ENCODE measurements at regions not wholly inside any gene's neighbourhood (a gene's known extent, or its start where the extent isn't known, plus 50 kb on each side); places are given as distances from the start of the nearest gene placed in this dataset.

DNA sequence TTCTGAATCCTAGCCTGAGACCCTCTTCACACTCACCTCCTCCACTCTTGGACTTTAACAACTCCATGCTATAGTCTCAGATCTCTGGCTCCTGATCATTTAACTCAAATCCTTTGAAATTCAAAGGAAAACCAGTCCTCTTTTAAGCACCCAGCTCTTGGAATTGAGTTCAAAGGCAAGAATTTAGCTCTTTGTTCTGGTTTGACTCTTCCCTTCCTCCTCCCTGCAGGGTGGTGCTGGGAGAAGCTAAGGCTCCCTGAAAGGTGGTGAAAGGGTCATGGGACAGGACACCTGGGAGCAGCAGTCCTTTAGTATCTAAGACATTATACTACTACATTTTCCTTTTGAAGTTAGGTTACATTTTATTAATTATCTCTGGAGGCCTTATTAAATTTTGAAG, 259.4 kb downstream of the CCSER2 start (continued):
- no peak for TF ChIP-seq E2F5 (CRISPR knock-in tag; IDR thresholded peaks at IDR 0.05)
- TF ChIP-seq, protein P1, sequence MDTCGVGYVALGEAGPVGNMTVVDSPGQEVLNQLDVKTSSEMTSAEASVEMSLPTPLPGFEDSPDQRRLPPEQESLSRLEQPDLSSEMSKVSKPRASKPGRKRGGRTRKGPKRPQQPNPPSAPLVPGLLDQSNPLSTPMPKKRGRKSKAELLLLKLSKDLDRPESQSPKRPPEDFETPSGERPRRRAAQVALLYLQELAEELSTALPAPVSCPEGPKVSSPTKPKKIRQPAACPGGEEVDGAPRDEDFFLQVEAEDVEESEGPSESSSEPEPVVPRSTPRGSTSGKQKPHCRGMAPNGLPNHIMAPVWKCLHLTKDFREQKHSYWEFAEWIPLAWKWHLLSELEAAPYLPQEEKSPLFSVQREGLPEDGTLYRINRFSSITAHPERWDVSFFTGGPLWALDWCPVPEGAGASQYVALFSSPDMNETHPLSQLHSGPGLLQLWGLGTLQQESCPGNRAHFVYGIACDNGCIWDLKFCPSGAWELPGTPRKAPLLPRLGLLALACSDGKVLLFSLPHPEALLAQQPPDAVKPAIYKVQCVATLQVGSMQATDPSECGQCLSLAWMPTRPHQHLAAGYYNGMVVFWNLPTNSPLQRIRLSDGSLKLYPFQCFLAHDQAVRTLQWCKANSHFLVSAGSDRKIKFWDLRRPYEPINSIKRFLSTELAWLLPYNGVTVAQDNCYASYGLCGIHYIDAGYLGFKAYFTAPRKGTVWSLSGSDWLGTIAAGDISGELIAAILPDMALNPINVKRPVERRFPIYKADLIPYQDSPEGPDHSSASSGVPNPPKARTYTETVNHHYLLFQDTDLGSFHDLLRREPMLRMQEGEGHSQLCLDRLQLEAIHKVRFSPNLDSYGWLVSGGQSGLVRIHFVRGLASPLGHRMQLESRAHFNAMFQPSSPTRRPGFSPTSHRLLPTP (IDR thresholded peaks at IDR 0.05; ENCODE audit: borderline replicate concordance, extremely low read depth, insufficient read length): no peak

DNA sequence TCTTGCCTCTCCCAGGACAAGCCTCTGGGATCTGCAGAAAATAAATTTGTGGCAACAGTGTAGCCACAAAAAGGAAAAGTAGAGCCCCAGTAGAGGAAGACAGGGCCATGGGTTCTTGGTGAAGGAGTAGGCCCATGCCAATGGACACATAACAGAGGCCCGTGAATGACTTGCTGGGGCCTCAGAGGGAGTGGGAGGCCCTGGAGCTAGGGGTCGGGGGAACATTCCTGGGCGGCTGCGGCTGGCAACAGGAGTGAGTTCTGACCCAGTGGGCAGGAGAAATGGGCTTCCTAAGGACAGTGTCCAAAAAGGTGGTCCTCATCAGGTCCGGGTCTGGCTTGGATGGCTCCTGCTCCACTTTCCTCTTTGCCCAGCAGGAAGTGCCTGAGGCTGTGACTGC, 260.0 kb downstream of the CCSER2 start:
- in situ Hi-C loops (cut with MboI): no loop called here
- WGBS (ENCODE audit: insufficient coverage, low coverage, missing lambda C conversion rate): 0% methylated on average over 5 of the region's 5 CpGs
- BruUV-seq (replicated peaks): no TSS peak

More for the DNA sequence above, 260.0 kb downstream of the CCSER2 start:
- no peaks in the 10 kb centered on the region for H4K20me1 ChIP-seq (replicated peaks; ENCODE audit: control insufficient read depth, insufficient read depth, low read length)
- no peaks in the 10 kb centered on the region for H3K9me3 ChIP-seq (replicated peaks; ENCODE audit: control insufficient read depth, insufficient read depth, low read depth, low read length)
- no peaks in the 10 kb centered on the region for H3K9me1 ChIP-seq (ENCODE audit: control insufficient read depth, insufficient read depth, low read length)
- TF ChIP-seq ZNF785 (CRISPR knock-in tag; IDR thresholded peaks at IDR 0.05) (no peak), ZNF174 (CRISPR knock-in tag; IDR thresholded peaks at IDR 0.05) (no peak), EWSR1 (IDR thresholded peaks at IDR 0.05; ENCODE audit: borderline replicate concordance, low read depth, partially characterized antibody) (no peak), IRF2 (CRISPR knock-in tag; IDR thresholded peaks at IDR 0.05) (no peak)
- TF ChIP-seq, protein P2, sequence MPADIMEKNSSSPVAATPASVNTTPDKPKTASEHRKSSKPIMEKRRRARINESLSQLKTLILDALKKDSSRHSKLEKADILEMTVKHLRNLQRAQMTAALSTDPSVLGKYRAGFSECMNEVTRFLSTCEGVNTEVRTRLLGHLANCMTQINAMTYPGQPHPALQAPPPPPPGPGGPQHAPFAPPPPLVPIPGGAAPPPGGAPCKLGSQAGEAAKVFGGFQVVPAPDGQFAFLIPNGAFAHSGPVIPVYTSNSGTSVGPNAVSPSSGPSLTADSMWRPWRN (IDR thresholded peaks at IDR 0.05; ENCODE audit: low read depth): no peak
- no peak overlapping the region for H3K4me3 ChIP-seq
- H3K27me3 ChIP-seq (ENCODE audit: control insufficient read depth in 2 of 2, insufficient read depth in 2 of 2, low read length in 2 of 2): peaks cover 2 to 13% of the 10 kb centered on the region in 2 experiments; a peak in 3 of 5 replicates
- POLR2A ChIA-PET: no interaction called here
- no peak overlapping the region for H3K4me2 ChIP-seq (ENCODE audit: insufficient read depth, low read length)
- no peaks in the 10 kb centered on the region for H3K4me1 ChIP-seq (replicated peaks in 1 of 2; ENCODE audit: control insufficient read depth in 2 of 2, insufficient read depth in 2 of 2, low read length in 2 of 2)
- CTCF ChIA-PET (ENCODE audit: low intra/inter-chr PET ratio): no interaction called here
- no peaks in the 10 kb centered on the region for H3K79me2 ChIP-seq (ENCODE audit: control insufficient read depth, insufficient read depth, low read length)
- DNase-seq (ENCODE audit: extremely low read depth in 1 of 4, low spot score in 3 of 4) (no peak), ATAC-seq (no peak), FAIRE-seq (no peak)
- no peaks in the 10 kb centered on the region for H3K36me3 ChIP-seq (ENCODE audit: control insufficient read depth, insufficient read depth, low read length)
- intact Hi-C loops (cut with micrococcal nuclease): no loop called here
- no peak overlapping the region for H3K27ac ChIP-seq (ENCODE audit: extremely low read depth, low read depth, low read length)
- no peak overlapping the region for H2AFZ ChIP-seq (ENCODE audit: low read depth, low read length)
- no peak overlapping the region for H3K9ac ChIP-seq (ENCODE audit: insufficient read depth in 1 of 2, low read depth in 2 of 2, low read length in 2 of 2)

Measured in K562 (cell line).